HEK293 (cell line): ENCODE measurements at regions not wholly inside any gene's neighbourhood (a gene's known extent, or its start where the extent isn't known, plus 50 kb on each side); places are given as distances from the start of the nearest gene placed in this dataset.

Experiments used
- KLF10 ChIP-seq: fragments of 450-650 bp; IDR thresholded peaks from 2 replicates; pipeline ENCODE4 v1.5.1; 2018; ENCODE audit warnings: missing biosample characterization, mild to moderate bottlenecking, missing genetic modification characterization
- ZNF792 ChIP-seq: fragments of 450-650 bp; formaldehyde crosslinking; IDR thresholded peaks from 2 replicates; pipeline ENCODE4 v1.5.1; 2016; ENCODE audit warnings: missing biosample characterization, missing genetic modification characterization

DNA sequence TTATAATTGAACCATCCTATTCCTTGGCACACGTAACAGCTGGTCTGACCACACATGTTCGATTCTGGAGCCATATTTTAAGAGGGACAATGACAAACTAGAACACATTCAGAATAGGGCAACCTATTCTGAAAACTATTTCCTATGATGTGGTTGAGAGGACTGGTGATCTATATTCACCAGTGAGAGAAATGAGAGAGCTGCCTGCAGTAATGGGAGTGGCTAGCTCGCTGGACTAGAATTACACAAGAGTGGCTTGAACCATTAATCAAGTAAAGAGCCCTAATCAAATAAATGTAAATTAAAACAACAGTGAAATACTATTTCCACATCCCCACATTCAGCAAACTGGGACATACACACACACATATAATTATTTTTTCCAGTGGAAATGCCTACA lies 55.3 kb upstream of the LY86 start:
- TF ChIP-seq ZNF792 (tag by site-specific recombination) (no peak), KLF10 (tag by site-specific recombination) (no peak)
